G401 (cell line): ENCODE measurements at regions not wholly inside any gene's neighbourhood (a gene's known extent, or its start where the extent isn't known, plus 50 kb on each side); places are given as distances from the start of the nearest gene placed in this dataset.

Experiments
- DNase-seq: peaks from one replicate; pipeline ENCODE4 v3.0.0-alpha.2; 2015; ENCODE audit warnings: low spot score
- in situ Hi-C: cut with HindIII; loops from 2 replicates; pipeline ENCODE4 v1.10.0; 2016; ENCODE audit warnings: low sequenced_read_pairs, mixed read lengths

DNA sequence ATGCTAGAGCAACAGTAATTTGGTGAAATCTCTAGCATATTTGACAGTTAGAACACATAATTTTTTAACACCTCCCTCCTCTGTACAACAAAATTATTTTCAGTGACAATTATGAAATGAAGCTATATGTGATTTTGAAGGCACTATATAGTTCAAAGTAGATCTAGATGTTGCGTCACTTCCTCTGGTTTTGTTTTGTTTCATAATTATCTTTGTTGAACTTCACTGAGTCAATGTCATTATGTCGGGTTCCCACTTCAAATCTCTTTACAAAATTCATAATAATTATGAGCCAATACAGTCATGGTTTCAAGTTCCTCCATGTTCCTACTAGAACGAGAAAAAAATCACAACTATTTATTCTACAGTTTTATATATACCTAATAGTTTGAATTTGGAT, 254.8 kb upstream of the PLXNA2 start:
- in situ Hi-C loops = no loop called here
- no peak for DNase-seq

DNA sequence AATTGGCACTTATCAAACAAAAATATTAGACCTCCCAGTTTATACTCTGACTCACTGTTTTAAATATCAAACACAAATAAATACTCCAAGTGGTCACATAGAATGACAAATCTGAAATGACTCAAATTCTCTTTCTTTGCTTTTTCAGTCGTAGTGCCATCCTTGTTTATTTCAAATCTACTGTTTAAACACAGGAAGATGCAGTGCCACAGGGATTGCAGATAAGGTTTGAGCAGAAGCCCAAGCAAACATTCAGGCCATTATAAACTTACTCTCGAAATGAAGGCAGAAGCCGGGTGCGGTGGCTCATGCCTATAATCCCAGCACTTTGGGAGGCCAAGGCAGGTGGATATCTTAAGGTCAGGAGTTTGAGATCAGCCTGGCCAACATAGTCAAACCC, 255.4 kb upstream of the PLXNA2 start:
- in situ Hi-C loops = no loop called here

GRCh38 chr1:208500375-208500774, 256.2 kb upstream of the PLXNA2 start:
- DNase-seq = no peak
- in situ Hi-C loops = no loop called here

More for the DNA sequence above, 255.4 kb upstream of the PLXNA2 start:
- DNase-seq = no peak

GRCh38 chr1:208501542-208501941, 257.4 kb upstream of the PLXNA2 start:
- in situ Hi-C loops = no loop called here

DNA sequence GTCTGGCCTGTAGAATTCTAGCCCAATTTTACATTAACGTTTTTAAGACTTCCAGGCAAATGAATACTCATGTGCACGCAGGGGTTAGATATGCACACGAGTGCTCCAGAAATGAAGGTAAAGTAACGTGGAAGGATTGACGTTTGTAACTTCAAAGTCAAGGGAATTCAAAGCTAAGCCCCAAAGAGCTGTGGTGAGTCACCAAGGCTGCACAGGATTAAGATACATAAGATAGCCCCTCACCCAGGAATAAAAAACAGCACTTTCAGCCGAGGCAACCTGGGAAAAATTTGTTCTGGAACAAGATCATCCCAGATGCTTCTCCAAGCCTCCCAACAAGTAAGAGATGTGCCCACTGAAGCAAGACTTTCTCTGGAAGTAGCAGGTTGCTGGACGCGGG, 259.6 kb upstream of the PLXNA2 start:
- DNase-seq = no peak
- in situ Hi-C loops = no loop called here

More at GRCh38 chr1:208501542-208501941, 257.4 kb upstream of the PLXNA2 start:
- no peak for DNase-seq

DNA sequence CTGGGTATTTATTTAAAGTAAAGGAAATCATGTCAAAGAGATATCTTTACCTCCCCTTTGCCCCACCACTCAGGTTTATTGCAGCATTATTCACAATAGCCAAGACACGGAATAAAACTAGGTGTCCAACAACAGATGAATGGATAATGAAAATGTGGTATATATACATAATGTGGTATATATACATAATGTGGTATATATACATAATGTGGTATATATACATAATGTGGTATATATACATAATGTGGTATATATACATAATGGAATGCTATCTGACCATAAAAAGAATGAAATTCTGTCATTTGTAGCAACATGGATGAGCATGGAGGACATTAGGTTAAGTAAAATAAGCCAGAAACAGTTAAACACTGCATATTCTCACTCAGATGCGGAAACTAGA, 262.6 kb upstream of the PLXNA2 start:
- in situ Hi-C loops = no loop called here
- no peak for DNase-seq

DNA sequence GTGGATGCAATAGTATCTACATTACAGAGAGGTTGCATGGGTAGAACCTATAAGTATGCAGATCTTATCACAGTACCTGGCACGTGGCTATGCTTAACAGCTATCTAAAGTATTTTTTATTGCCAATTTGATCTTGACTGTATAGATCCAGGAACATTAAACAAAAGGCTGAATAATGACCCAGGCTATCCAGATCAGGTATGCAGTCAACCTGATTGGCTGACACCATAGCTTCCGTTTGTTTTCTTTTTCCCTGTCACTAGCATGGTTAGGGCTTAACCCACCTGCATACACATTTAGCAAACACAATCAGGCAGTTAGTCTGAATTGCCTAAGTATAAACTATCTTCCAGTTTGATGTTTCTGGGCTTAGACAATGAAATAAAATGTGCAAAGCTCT, 264.9 kb upstream of the PLXNA2 start:
- in situ Hi-C loops = no loop called here

GRCh38 chr1:208510192-208510952, 266.2 kb upstream of the PLXNA2 start:
- in situ Hi-C loops = no loop called here
- DNase-seq = no peak

More for the DNA sequence above, 264.9 kb upstream of the PLXNA2 start:
- no peak for DNase-seq

GRCh38 chr1:208511242-208511860, 267.2 kb upstream of the PLXNA2 start:
- in situ Hi-C loops = no loop called here
- DNase-seq = no peak

- in situ Hi-C loops = no loop called here
- no peak for DNase-seq
These were observed 269.6 kb upstream of the PLXNA2 start for GRCh38 chr1:208513799-208514198.

- in situ Hi-C loops = no loop called here
- DNase-seq = no peak
These were observed 270.9 kb upstream of the PLXNA2 start for GRCh38 chr1:208515129-208515528.

DNA sequence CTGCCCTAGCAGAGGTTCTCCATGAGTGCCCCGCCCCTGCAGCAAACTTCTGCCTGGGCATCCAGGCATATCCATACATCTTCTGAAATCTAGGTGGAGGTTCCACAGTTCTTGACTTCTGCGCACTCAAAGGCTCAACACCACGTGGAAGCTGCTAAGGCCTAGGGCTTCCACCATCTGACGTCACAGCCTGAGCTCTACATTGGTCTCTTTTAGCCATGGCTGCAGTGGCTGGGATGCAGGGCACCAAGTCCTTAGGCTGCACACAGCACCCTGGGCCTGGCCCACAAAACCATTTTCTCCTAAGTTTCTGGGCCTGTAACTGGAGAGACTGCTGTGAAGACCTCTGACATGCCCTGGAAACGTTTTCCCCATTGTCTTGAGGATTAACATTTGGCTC, 272.6 kb upstream of the PLXNA2 start:
- in situ Hi-C loops = no loop called here
- DNase-seq = no peak

DNA sequence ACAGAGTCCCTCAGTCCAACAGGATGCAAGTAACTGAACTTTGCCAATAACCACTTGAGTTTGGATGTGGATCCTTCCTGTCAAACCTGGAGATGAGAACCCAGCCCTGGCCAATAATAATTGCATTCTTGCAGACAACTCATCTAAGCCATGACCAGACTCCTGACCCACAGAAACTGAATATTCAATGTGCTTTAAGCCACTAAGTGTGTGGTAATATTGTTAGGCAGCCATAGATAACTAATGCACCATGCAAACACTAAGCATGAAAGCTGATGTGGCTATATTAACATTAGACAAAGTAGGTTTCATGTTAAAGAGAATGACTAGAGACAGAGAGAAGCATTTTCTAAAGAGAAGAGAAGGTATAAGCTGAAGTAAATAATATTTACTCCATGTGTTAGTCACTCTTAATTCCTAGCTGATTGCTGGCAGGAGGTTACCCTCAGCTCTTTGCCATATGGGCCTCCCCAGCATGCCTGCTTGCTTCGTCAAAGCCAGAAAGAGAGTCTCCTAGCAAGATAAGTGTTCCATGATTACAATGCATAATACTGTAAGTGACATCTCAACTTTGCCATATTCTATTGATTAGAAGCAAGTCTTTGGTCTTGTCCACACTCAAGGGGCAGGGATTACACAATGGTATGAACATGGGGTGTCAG, 276.4 kb upstream of the PLXNA2 start:
- peak; percentile 88 for DNase-seq
- in situ Hi-C loops = no loop called here

GRCh38 chr1:208521534-208521933, 277.4 kb upstream of the PLXNA2 start:
- no peak for DNase-seq
- in situ Hi-C loops = no loop called here

DNA sequence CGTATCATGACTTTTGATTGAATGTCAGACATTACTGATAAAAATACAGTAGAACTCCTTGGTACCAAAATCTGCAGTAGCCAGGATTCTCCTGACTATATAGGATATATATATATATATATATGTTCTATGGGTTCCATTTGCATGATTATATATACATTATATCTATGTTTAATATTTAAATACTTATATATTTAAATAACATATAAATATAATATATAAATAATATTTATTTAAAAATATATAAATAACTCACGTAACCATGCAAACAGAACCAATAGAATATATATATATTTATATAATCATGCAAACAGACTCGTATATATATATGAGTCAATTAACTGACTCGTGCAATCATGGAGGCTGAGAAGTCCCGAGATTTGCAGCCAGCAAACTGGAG, 278.8 kb upstream of the PLXNA2 start:
- in situ Hi-C loops = no loop called here
- DNase-seq = no peak

- DNase-seq = no peak
- in situ Hi-C loops = no loop called here
These were observed 280.2 kb upstream of the PLXNA2 start for GRCh38 chr1:208524376-208524775.

- DNase-seq = no peak
These were observed 280.7 kb upstream of the PLXNA2 start for GRCh38 chr1:208524925-208525324.

GRCh38 chr1:208525417-208525816, 281.2 kb upstream of the PLXNA2 start:
- in situ Hi-C loops = no loop called here
- DNase-seq = no peak

More at GRCh38 chr1:208524925-208525324, 280.7 kb upstream of the PLXNA2 start:
- in situ Hi-C loops = no loop called here

DNA sequence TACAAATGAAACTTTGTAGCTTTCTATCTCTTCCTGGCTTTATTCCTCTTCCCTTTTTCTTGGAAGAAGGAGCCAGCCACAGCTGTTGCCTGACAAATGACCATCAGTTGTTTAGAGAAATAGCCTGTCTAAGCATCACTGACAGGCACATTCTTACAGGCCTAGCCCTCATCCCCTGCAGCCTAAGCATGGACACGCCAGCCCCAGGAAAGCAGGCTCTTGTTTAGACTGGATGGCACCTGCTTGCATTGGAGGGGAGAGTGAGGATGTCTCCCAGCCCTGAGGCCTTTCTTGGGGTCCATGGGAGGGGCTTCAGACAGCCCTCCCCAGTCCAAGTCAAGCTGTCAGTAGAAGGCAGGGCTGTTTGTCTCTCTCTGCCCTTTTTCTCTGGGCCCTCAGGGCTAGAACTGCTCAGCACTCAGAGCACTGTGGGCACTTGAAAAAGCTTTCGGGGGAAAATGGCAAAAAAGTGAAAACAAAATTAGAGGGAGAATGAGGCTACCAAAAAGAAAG, 282.5 kb upstream of the PLXNA2 start:
- no peak for DNase-seq
- in situ Hi-C loops = no loop called here

- in situ Hi-C loops = no loop called here
These were observed 283.0 kb upstream of the PLXNA2 start for GRCh38 chr1:208527156-208527555.

More at GRCh38 chr1:208527156-208527555, 283.0 kb upstream of the PLXNA2 start:
- DNase-seq = no peak
